Stimulated activated CD8-positive, alpha-beta memory T cell treated with anti-CD3 and anti-CD28 coated beads, Interleukin-4, amount 100 ng/mL, for 4 hours (primary cell): ENCODE measurements at regions not wholly inside any gene's neighbourhood (a gene's known extent, or its start where the extent isn't known, plus 50 kb on each side); places are given as distances from the start of the nearest gene placed in this dataset.
"Not testable (repeated sequence)": the region's sequence is repeated elsewhere in the genome, so short reads cannot be mapped to it uniquely, and the experiment has no call there.

ENCODE experiments used
- DNase-seq, 2 donors: peaks; one replicate each; pipeline ENCODE4 v3.0.0-alpha.2; 2020; ENCODE audit warnings: low read depth in 2 of 2, low spot score in 1 of 2

GRCh38 chr1:91207691-91208090 lies 185.9 kb upstream of the ZNF644 start:
- not testable (repeated sequence) for DNase-seq

GRCh38 chr1:91204150-91204549 lies 182.3 kb upstream of the ZNF644 start:
- DNase-seq: not testable (repeated sequence)

- DNase-seq: no peak
These were observed 179.9 kb upstream of the ZNF644 start for GRCh38 chr1:91201694-91202093.

- DNase-seq: no peak
These were observed 179.3 kb upstream of the ZNF644 start for GRCh38 chr1:91201176-91201575.

- no peak for DNase-seq
These were observed 178.8 kb upstream of the ZNF644 start for GRCh38 chr1:91200675-91201074.

GRCh38 chr1:91199988-91200387 lies 178.2 kb upstream of the ZNF644 start:
- DNase-seq: no peak

GRCh38 chr1:91190996-91191395 lies 169.2 kb upstream of the ZNF644 start:
- no peak for DNase-seq

GRCh38 chr1:91189096-91189495 lies 167.3 kb upstream of the ZNF644 start:
- no peak for DNase-seq

GRCh38 chr1:91182807-91183206 lies 161.0 kb upstream of the ZNF644 start:
- DNase-seq: not testable (repeated sequence)

GRCh38 chr1:91176250-91176649 lies 154.4 kb upstream of the ZNF644 start:
- DNase-seq: no peak

GRCh38 chr1:91174734-91175133 lies 152.9 kb upstream of the ZNF644 start:
- no peak for DNase-seq

- no peak for DNase-seq
These were observed 151.6 kb upstream of the ZNF644 start for GRCh38 chr1:91173346-91173890.

GRCh38 chr1:91172541-91172940 lies 150.7 kb upstream of the ZNF644 start:
- no peak for DNase-seq

GRCh38 chr1:91171898-91172297 lies 150.1 kb upstream of the ZNF644 start:
- no peak for DNase-seq

- no peak for DNase-seq
These were observed 148.7 kb upstream of the ZNF644 start for GRCh38 chr1:91170571-91170970.

- DNase-seq: no peak
These were observed 144.4 kb upstream of the ZNF644 start for GRCh38 chr1:91166106-91166712.

- DNase-seq: peak; percentile 30 to 39
These were observed 143.3 kb upstream of the ZNF644 start for GRCh38 chr1:91165033-91165654.

GRCh38 chr1:91162613-91163012 lies 140.8 kb upstream of the ZNF644 start:
- no peak for DNase-seq

- no peak for DNase-seq
These were observed 139.9 kb upstream of the ZNF644 start for GRCh38 chr1:91161749-91162148.

- DNase-seq: no peak
These were observed 139.3 kb upstream of the ZNF644 start for GRCh38 chr1:91161166-91161565.

GRCh38 chr1:91160363-91161075 lies 138.7 kb upstream of the ZNF644 start:
- no peak for DNase-seq

- no peak for DNase-seq
These were observed 131.5 kb upstream of the ZNF644 start for GRCh38 chr1:91153341-91153740.
